Muscle of back (tissue), 3 donors: ENCODE measurements at regions not wholly inside any gene's neighbourhood (a gene's known extent, or its start where the extent isn't known, plus 50 kb on each side); places are given as distances from the start of the nearest gene placed in this dataset.

Experiments
- DNase-seq, 3 donors: peaks; one replicate each; pipeline versions ENCODE4 v3.0.0 to v3.0.0-alpha.2; 2013

DNA sequence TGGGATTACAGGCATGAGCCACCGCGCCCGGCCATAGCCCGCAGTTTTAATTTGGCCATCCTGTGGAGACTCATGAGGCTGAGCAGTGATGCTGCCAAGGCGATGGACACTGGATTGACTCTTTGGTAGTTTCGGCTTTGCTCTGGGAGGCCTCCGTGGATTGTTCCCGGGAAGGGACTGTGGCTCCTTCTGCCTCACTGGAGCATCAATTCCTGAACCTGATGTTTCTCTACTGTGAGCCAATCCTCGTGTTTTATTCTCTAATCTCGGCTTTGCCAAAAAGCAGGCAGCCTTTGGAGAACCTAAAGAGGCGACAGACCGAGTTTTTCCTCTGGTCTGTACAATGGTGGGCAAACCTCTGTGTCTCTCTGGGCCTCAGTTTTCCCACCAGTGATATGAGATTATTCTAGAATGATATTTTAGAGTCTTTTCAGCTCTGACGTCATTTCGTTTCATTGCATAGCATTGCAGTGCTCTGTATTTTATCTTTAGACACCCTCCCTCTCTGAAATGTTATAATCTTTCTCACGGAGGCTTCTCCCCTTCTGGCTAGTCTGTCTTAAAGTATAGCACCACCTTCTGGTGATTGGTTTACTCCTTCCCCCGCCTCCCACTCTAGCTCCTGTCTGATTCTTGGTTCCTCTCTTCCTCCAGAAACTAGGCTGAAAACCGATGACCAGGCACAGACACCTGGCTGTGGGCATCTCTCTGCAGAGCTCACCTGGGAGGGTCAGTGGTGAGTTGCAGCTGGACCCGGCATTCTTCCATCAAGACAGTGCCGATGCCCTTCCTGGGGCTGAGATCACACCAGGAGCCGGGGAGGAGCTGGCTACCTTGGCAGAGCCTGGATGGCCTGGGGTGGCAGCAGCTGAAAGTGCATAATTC lies 341.3 kb downstream of the MYCN start:
- DNase-seq, result peak; percentile 10 to 63 (median 21)

DNA sequence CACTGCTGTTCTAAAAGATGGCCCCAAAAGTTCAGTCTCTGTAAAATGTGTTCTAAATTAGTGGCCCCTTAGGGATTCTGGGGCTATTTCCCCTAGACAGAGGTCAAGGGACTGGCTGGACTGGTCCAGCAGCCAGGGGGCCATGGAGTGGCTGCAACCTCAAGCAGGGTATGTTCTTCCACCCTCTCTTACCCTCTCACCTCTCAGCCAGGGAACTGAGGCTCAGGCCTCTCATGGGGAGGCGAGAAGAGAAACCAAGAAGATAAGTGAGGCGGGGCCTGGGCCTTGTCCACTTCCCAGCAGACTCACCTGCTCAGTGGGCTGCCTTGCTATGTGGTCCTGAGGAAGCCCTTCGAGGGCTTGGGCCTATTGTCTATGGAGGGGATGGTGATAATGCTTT lies 339.7 kb downstream of the MYCN start:
- no peak for DNase-seq

GRCh38 chr2:16279641-16280040 lies 339.3 kb downstream of the MYCN start:
- no peak for DNase-seq

DNA sequence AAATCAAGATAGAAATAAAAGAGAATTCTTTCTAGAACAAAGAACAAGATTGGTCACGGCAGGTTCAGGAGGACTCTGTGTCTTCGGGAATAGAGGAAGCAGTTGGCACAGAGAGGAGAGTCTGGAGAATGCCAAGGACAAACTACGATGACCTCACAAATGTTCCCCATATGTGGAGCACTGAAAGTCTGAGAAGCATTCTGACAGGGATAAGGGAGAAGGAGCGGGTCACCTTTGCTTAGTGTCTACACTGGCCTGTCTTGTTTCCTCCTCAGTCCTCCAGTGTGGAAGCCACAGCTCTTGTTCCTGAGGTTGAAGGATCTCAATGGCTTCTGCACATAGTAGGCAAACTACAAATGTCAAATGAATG lies 338.8 kb downstream of the MYCN start:
- DNase-seq, result no peak

GRCh38 chr2:16278421-16279200 lies 338.3 kb downstream of the MYCN start:
- no peak for DNase-seq

- DNase-seq, result no peak
Observed at GRCh38 chr2:16277117-16277516, 336.8 kb downstream of the MYCN start.

DNA sequence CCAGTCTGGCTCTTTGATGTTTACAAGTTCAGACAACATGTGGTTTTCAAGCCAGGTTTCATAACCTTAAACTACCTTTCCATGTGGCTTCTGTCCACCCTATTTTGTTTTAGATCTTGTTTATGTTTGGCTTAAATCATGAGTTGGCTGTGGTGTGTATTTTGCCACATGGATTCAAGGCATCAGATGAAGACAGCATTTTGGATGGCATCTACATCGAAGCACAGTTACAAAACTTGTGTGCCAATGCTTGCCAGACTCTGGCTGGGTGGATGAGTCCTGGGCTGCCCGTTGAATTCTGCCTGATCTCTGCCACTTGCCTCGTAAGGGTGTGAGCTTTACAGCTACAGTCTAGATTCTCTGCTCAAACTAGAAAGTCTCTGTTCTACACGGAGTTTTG lies 335.3 kb downstream of the MYCN start:
- no peak for DNase-seq

DNA sequence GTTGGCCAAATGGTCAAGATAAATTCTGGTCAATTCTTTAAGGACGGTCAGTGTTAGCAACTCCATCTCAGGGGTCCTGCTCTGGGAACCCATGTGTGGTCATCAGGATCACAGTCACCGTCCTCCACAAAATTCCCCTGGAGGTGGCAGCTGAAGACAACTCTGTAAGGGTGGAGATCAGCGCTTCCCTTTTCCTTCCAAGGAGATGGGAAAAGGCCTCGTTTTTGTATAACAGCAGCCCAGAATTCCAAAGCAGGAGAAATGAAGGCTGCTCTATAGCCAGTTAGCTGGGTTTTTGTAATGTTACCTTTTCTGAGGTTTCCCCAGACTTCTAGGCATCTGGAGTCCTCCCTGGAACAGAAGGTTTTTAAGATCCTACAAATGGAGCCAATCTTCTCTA lies 334.8 kb downstream of the MYCN start:
- DNase-seq, result no peak

DNA sequence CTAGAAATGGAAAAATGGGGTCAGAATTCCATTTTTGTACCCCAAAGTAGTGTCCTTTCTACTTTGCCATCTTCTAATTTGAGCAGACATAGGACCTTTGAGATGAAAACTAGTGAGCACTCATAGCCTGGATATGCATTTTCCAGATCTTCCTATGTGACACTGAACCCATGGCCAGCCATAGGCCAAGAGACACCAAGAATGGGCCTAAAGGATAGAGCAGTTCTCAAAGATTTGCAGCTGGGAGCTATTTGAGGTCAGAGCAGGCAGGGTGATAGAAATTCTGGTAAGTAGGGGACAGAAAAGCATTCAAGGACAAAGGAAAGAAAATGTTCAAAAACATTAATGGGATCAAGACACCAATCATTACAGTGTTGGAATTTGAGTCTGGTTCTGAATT lies 332.8 kb downstream of the MYCN start:
- no peak for DNase-seq

GRCh38 chr2:16272038-16272788 lies 331.9 kb downstream of the MYCN start:
- no peak for DNase-seq

DNA sequence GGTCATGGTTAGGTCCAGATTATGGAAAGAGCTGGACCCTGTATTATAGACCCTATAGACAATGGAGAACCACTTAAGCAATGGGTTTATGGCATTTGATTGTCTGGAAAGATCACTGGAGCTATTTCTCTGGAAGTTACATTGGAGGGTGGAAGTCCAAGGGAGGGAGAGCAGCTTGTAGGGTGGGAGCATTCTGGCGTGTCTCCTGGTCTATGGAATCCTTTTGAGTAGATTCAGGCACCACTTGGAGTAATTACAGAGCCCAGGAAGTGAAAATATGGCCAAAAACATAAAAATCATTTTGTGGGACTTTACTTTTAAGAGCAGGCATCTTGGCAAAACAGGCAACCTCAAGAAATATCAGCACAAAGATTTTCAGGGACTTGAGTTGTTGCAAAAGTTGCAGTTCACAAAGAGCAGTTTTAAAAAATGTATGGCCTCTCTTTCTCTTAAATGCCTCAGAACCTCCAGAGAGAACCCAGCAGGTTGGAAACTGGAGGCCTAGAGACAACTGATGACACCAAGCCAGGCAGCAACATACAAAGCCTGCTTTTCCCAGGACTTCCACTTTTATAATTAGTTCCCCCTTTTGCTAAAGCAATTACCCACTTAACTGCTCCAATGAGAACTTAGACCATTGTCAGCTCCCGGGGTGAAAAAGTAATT lies 331.0 kb downstream of the MYCN start:
- no peak for DNase-seq

DNA sequence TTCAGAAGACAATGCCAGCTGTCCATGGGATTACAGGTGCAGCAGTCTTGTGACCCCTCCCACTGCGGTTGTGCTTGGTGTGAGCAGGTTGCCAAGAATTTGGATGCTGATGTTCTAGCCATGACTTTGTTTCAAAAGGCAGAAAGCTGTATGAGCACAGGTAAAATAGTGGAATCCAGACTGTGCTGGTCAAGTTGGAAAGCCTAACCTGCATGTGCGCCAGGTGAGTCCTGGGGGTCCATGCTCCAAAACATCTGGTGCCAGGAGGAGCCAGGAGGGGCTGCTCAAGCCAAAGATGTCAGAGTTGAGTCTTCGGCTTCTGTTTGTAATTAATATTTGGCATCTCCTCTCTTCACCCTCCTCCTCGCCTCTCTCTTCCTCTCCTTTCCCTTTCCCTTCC lies 330.1 kb downstream of the MYCN start:
- DNase-seq, result no peak

GRCh38 chr2:16268301-16269000 lies 328.1 kb downstream of the MYCN start:
- no peak for DNase-seq

DNA sequence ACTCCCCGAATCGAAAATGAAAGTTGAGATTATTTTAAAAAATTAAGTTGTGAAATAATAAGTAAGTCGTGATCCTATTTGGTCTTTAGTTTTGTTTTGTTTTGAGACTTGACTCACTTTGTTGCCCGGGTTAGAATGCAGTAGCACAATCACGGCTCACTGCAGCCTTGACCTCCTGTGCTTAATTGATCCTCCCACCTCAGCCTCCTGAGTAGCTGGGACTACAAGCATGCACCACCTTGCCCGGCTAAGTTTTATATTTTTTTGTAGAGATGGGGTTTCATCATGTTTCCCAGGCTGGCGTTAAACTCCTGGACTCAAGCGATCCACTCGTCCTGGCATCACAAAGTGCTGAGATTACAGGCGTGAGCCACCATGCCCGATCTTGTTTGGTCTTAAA lies 326.2 kb downstream of the MYCN start:
- no peak for DNase-seq

GRCh38 chr2:16264931-16265540 lies 324.7 kb downstream of the MYCN start:
- no peak for DNase-seq

- DNase-seq, result no peak
Observed at GRCh38 chr2:16264491-16264890, 324.1 kb downstream of the MYCN start.

DNA sequence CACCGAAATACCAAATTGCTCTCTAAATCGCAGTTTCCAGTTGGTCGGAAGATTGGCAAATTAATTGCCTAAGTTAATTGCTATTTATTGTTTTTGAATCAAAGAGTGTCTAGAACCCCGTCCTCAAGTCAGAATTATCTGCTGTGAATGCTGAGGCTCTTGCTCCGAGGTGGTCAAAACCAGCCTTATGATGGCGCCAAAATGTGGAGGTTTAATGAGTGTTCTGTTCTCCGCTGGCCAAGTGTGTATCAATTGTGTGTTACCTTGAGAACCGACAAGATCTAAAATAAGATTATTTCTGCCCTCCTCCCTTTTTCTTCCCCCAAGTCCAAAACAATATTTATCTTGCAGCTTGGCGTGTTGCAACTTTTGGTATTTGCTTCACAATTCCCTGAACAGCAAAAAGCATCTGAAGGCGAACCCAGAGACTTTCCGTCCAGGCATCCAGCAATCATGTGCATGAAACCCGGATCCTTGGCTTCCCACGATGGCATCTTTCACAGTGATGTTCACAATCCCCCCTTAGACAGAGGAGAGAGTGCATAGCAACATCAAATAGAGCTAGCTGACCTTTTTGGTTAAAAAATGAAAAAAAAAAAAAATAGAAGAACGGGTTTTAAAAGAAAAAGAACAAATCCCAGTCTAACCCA lies 323.0 kb downstream of the MYCN start:
- DNase-seq, result no peak

DNA sequence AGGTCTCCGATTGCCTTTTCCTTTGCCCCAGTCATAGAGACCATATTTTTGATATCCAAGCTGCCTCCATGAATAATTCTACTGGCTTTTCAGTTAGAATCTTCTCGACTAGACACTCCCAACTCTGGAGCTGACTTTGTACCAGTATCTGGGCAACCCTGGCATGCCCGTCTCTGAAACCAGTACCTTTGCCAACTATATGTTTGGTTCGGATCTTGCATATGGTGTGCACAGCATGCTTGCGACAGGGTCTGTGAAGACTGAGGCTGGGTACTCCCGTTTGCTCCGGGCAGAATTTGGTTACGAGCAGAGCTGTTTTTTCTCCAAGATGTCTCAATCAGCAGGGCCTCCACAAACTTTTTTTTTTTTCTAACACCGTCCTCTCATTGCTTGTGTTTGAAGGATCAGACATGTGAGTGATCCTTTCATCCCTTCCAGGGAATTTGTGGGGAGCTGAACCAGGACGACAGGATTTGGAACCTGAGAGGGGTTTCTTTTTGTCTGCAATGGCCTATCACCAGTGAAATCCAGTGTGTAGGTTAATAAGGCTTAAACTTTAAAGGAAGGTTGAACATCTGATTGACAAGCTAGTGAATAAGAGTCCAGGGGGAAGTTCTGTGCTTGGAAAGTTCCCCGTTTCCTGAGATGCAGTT lies 322.3 kb downstream of the MYCN start:
- no peak for DNase-seq

DNA sequence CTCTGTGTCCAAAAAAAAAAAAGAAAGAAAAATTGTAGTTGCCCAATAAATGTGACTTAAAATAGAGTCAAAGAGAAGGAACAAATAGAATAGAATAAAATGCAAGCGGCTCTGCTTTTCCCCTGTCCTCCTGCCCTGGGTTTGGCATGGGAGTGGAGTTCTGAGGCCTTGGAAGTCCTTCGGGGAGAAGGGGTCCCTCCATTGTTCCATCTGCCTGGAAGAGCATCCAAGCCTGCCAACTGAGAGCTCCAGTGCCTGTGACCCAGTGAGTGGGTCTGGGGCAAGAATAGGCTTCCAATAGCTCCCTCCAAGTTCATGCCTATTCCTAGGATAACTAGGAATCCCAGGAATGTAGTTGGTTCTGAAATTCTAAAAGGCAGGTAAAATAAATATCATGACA lies 321.4 kb downstream of the MYCN start:
- DNase-seq, result no peak

GRCh38 chr2:16261071-16261470 lies 320.7 kb downstream of the MYCN start:
- no peak for DNase-seq
